ENCODE measurements at regions not wholly inside any gene's neighbourhood (a gene's known extent, or its start where the extent isn't known, plus 50 kb on each side); places are given as distances from the start of the nearest gene placed in this dataset.

DNA sequence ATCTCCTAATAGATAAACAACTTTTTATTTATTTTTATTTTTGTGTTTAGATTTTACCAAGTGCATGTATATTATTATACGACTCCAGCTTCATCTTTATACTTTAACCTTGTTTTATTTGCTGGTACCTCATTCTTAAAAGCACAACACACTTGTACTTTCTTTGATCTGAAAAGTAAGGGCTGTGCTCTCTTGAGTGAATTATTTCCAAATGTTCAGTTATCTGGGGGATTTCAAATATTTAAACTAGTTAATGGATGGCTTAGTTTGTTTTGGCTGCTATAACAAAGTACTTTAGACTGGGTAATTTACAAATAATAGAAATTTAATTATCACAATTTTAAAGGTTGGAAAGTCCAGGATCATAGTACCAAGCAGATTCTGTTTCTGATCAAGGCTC lies 1148.2 kb upstream of the PCDH9 start:
- TF ChIP-seq, protein P1, sequence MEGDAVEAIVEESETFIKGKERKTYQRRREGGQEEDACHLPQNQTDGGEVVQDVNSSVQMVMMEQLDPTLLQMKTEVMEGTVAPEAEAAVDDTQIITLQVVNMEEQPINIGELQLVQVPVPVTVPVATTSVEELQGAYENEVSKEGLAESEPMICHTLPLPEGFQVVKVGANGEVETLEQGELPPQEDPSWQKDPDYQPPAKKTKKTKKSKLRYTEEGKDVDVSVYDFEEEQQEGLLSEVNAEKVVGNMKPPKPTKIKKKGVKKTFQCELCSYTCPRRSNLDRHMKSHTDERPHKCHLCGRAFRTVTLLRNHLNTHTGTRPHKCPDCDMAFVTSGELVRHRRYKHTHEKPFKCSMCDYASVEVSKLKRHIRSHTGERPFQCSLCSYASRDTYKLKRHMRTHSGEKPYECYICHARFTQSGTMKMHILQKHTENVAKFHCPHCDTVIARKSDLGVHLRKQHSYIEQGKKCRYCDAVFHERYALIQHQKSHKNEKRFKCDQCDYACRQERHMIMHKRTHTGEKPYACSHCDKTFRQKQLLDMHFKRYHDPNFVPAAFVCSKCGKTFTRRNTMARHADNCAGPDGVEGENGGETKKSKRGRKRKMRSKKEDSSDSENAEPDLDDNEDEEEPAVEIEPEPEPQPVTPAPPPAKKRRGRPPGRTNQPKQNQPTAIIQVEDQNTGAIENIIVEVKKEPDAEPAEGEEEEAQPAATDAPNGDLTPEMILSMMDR (IDR thresholded peaks at IDR 0.05; ENCODE audit: low read depth, low read length) = no peak
- TF ChIP-seq, protein P2, sequence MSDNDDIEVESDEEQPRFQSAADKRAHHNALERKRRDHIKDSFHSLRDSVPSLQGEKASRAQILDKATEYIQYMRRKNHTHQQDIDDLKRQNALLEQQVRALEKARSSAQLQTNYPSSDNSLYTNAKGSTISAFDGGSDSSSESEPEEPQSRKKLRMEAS (IDR thresholded peaks at IDR 0.05; ENCODE audit: low read depth, low read length) = no peak
- no peak for TF ChIP-seq POLR2A (IDR thresholded peaks at IDR 0.05; ENCODE audit: extremely low read depth, insufficient read length)
- no peak for TF ChIP-seq MYC (IDR thresholded peaks at IDR 0.05; ENCODE audit: low read depth, low read length)
- no peak for DNase-seq (ENCODE audit: low read depth)
- no peak overlapping the region for H3K4me3 ChIP-seq (ENCODE audit: low read depth, low read length)

DNA sequence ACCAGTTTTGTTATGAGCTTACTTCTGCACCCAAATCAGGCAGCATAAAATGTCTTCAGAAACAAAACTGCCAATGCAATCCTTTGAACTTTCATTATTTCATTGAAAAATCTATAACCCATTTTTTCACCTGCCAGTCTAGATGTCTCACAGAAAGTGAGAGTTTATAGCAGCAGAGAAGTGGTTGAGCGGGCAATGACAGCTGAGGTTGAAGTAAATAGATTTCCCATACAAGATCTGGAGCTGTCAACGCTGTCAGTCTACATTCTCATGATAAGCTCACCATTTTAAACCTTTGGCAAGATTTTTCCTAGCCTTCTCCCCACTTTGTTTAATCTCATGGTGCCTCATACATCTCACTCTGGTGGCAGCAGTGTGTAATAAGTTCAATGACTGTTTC lies 1144.9 kb upstream of the PCDH9 start:
- TF ChIP-seq, protein P1 (IDR thresholded peaks at IDR 0.05; ENCODE audit: low read depth, low read length) = no peak
- TF ChIP-seq MYC (IDR thresholded peaks at IDR 0.05; ENCODE audit: low read depth, low read length) = no peak
- TF ChIP-seq, protein P2 (IDR thresholded peaks at IDR 0.05; ENCODE audit: low read depth, low read length) = no peak
- no peak for TF ChIP-seq POLR2A (IDR thresholded peaks at IDR 0.05; ENCODE audit: extremely low read depth, insufficient read length)
- DNase-seq (ENCODE audit: low read depth) = no peak
- no peak overlapping the region for H3K4me3 ChIP-seq (ENCODE audit: low read depth, low read length)

DNA sequence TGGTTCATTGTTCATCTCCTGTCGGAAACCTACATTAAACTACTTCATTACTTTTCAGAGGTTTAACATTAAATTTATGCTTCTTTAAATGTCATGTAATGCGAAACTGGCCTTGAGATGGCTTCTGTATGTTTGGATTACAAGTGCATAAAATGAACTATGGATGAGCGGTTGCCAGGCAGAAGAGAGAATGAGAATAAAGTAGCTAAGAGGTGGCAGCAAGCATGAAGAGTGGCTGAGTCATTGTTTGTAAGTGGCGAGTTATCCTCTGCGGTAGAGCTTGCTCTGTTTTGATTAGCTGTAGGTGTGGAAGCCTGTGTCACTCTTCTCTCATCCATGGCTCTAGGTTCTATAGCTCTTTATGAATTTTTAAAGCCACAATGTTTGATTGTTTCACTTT lies 1139.6 kb upstream of the PCDH9 start:
- H3K4me3 ChIP-seq (ENCODE audit: low read depth, low read length) = no peak overlapping the region
- TF ChIP-seq, protein P2 (IDR thresholded peaks at IDR 0.05; ENCODE audit: low read depth, low read length) = no peak
- TF ChIP-seq MYC (IDR thresholded peaks at IDR 0.05; ENCODE audit: low read depth, low read length) (no peak), POLR2A (IDR thresholded peaks at IDR 0.05; ENCODE audit: extremely low read depth, insufficient read length) (no peak)
- TF ChIP-seq, protein P1 (IDR thresholded peaks at IDR 0.05; ENCODE audit: low read depth, low read length) = no peak
- no peak for DNase-seq (ENCODE audit: low read depth)

DNA sequence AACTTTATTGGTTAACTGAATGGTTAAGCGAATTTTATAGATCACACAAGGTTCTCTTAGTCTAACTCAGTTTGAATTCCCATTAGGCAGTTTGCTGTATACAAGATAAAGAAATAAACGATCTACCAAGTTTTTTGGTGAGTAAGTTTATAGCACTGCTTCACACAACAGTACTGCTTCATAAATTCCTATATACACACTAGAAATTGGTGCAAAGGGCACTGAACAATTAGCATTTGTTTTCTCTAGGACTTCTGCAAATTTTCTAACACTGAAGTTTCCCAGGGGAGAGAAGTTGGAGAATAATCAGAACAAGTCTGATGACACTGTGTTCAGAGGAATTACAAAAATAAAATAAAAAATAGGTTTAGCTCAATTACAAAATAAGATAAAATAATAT lies 1138.8 kb upstream of the PCDH9 start:
- DNase-seq (ENCODE audit: low read depth) = no peak
- no peak for TF ChIP-seq MYC (IDR thresholded peaks at IDR 0.05; ENCODE audit: low read depth, low read length)
- TF ChIP-seq, protein P1 (IDR thresholded peaks at IDR 0.05; ENCODE audit: low read depth, low read length) = no peak
- no peak for TF ChIP-seq POLR2A (IDR thresholded peaks at IDR 0.05; ENCODE audit: extremely low read depth, insufficient read length)
- TF ChIP-seq, protein P2 (IDR thresholded peaks at IDR 0.05; ENCODE audit: low read depth, low read length) = no peak
- no peak overlapping the region for H3K4me3 ChIP-seq (ENCODE audit: low read depth, low read length)

DNA sequence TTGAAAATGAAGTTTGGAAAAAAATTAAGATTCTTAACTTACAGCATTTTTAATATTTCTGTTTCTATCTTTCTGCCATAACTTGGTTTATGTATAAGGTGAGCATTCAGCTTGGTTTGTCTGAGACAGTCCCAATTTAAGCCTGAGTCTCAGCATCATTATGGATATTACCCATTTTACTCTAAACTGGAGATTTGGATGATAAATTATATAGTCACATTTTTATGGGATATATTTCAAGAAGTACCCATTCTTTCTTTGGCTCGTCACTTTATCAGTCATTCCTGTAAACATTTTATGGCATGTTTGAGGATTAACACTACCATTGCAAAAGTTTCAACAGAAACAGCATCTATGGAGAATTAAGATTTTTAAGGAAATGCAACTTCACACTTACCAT lies 1129.0 kb upstream of the PCDH9 start:
- TF ChIP-seq MYC (IDR thresholded peaks at IDR 0.05; ENCODE audit: low read depth, low read length) (no peak), POLR2A (IDR thresholded peaks at IDR 0.05; ENCODE audit: extremely low read depth, insufficient read length) (no peak)
- TF ChIP-seq, protein P1 (IDR thresholded peaks at IDR 0.05; ENCODE audit: low read depth, low read length) = no peak
- TF ChIP-seq, protein P2 (IDR thresholded peaks at IDR 0.05; ENCODE audit: low read depth, low read length) = no peak
- no peak overlapping the region for H3K4me3 ChIP-seq (ENCODE audit: low read depth, low read length)
- no peak for DNase-seq (ENCODE audit: low read depth)

DNA sequence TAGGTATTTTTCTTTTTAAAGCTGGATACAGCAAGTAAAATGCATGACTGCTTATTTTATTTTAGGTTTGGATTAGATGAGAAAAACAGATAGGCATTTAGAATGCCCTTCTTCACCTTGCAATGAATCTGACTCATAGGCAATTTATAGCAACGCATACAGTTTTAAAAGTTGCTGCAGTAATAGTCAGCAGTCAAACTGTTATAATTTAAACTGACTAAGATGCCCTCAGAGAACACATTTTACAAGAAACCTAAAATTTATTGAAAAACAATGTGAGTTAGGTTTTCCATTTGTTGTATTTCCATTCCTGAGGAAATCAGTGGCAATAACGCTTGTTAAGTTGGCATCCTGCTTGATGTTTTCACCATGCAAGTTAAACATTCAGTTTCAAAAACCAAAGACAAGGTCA lies 1128.2 kb upstream of the PCDH9 start:
- DNase-seq (ENCODE audit: low read depth) = no peak
- TF ChIP-seq POLR2A (IDR thresholded peaks at IDR 0.05; ENCODE audit: extremely low read depth, insufficient read length) (no peak), MYC (IDR thresholded peaks at IDR 0.05; ENCODE audit: low read depth, low read length) (no peak)
- TF ChIP-seq, protein P2 (IDR thresholded peaks at IDR 0.05; ENCODE audit: low read depth, low read length) = no peak
- TF ChIP-seq, protein P1 (IDR thresholded peaks at IDR 0.05; ENCODE audit: low read depth, low read length) = no peak
- no peak overlapping the region for H3K4me3 ChIP-seq (ENCODE audit: low read depth, low read length)
